GM23338 (cell line): ENCODE measurements at regions not wholly inside any gene's neighbourhood (a gene's known extent, or its start where the extent isn't known, plus 50 kb on each side); places are given as distances from the start of the nearest gene placed in this dataset.

ENCODE experiments used
- ATAC-seq: fragments of 200-7000 bp; cut with Tn5 transposase; 3 replicates; pipeline ENCODE4 v1.9.1; 2020
- DNase-seq: peaks from one replicate; pipeline ENCODE4 v3.0.0-alpha.2; 2015; ENCODE audit warnings: low spot score
- H2AFZ ChIP-seq: fragments of 200-600 bp; sonication (generic); 2 replicates; pipeline ENCODE4 v1.8.0; 2016; ENCODE audit warnings: antibody characterized with exemption, mild to moderate bottlenecking, moderate library complexity
- H3F3A ChIP-seq: fragments of 200-600 bp; sonication (generic); replicated peaks from 2 replicates; pipeline ENCODE4 v1.8.0; 2017; ENCODE audit warnings: antibody characterized with exemption, mixed run types, low read depth
- H3K27ac ChIP-seq: fragments of 200-600 bp; sonication (generic); 2 replicates; pipeline ENCODE4 v1.6.1; 2016; ENCODE audit warnings: low read depth
- H3K27me3 ChIP-seq: fragments of 200-600 bp; sonication (generic); 2 replicates; pipeline ENCODE4 v1.8.0; 2016; ENCODE audit warnings: mild to moderate bottlenecking, mixed run types, moderate library complexity; ENCODE audit not compliant: insufficient read depth
- H3K36me3 ChIP-seq: fragments of 200-600 bp; sonication (generic); 2 replicates; pipeline ENCODE4 v1.8.0; 2016; ENCODE audit warnings: mild to moderate bottlenecking; ENCODE audit not compliant: insufficient read depth
- H3K4me1 ChIP-seq: fragments of 200-600 bp; sonication (generic); 2 replicates; pipeline ENCODE4 v1.8.0; 2016; ENCODE audit warnings: mild to moderate bottlenecking, moderate library complexity; ENCODE audit not compliant: insufficient read depth
- H3K4me2 ChIP-seq: fragments of 200-600 bp; sonication (generic); 2 replicates; pipeline ENCODE4 v1.7.1; 2017; ENCODE audit warnings: mixed run types
- H3K4me3 ChIP-seq: fragments of 200-600 bp; sonication (generic); 2 replicates; pipeline ENCODE4 v1.6.1; 2016; ENCODE audit warnings: mixed run types
- H3K79me2 ChIP-seq: fragments of 200-600 bp; sonication (generic); replicated peaks from 2 replicates; pipeline ENCODE4 v1.8.0; 2017; ENCODE audit warnings: mild to moderate bottlenecking; ENCODE audit not compliant: insufficient read depth
- H3K9me2 ChIP-seq: fragments of 200-600 bp; sonication (generic); 2 replicates; pipeline ENCODE4 v1.8.0; 2017; ENCODE audit not compliant: insufficient read depth
- H4K20me1 ChIP-seq: fragments of 200-600 bp; sonication (generic); replicated peaks from 2 replicates; pipeline ENCODE4 v1.8.0; 2017; ENCODE audit warnings: mild to moderate bottlenecking; ENCODE audit not compliant: insufficient read depth
- H3K27ac Mint-ChIP-seq: 2 replicates; pipeline ENCODE4 v1.8.0; 2020; ENCODE audit warnings: inconsistent platforms, mild to moderate bottlenecking, moderate library complexity, mixed read lengths
- H3K27me3 Mint-ChIP-seq: 3 replicates; pipeline ENCODE4 v1.8.0; 2022; ENCODE audit warnings: low read depth, mild to moderate bottlenecking, moderate library complexity, mixed read lengths, inconsistent platforms; ENCODE audit not compliant: insufficient read depth, poor library complexity
- H3K36me3 Mint-ChIP-seq: 3 replicates; pipeline ENCODE4 v1.8.0; 2021; ENCODE audit warnings: low read depth, mild to moderate bottlenecking, inconsistent platforms, moderate library complexity, mixed read lengths
- H3K4me1 Mint-ChIP-seq: 3 replicates; pipeline ENCODE4 v1.8.0; 2020; ENCODE audit warnings: mild to moderate bottlenecking, inconsistent platforms, mixed read lengths
- H3K4me3 Mint-ChIP-seq: 3 replicates; pipeline ENCODE4 v1.8.0; 2021; ENCODE audit warnings: moderate library complexity, mild to moderate bottlenecking, inconsistent platforms, mixed read lengths
- H3K9me3 Mint-ChIP-seq: 3 replicates; pipeline ENCODE4 v1.8.0; 2020; ENCODE audit warnings: moderate library complexity, mild to moderate bottlenecking, inconsistent platforms, mixed read lengths
- CREB1 ChIP-seq: fragments of 250-450 bp; sonication (Bioruptor Pico); IDR thresholded peaks from 2 replicates; pipeline ENCODE4 v1.5.0; 2020; ENCODE audit warnings: low read depth, mild to moderate bottlenecking, moderate library complexity
- CTCF ChIP-seq, 2 experiments: fragments of 200-600 bp in 1 of 2; sonication (generic) in 1 of 2; conservative IDR thresholded peaks; 2 replicates each; pipeline versions ENCODE4 v1.5.1 to v1.6.1; 2016 to 2017; ENCODE audit warnings: antibody characterized with exemption in 2 of 2, low read depth in 2 of 2, mild to moderate bottlenecking in 2 of 2, moderate library complexity in 1 of 2
- ETS1 ChIP-seq: IDR thresholded peaks from 2 replicates; pipeline ENCODE4 v1.6.1; 2016; ENCODE audit warnings: antibody characterized with exemption
- EZH2phosphoT487 ChIP-seq: fragments of 200-600 bp; sonication (generic); IDR thresholded peaks from one replicate; pipeline ENCODE4 v1.8.1; 2018; ENCODE audit warnings: antibody characterized with exemption; ENCODE audit not compliant: unreplicated experiment
- NANOG ChIP-seq: IDR thresholded peaks from 2 replicates; pipeline ENCODE4 v1.6.1; 2016; ENCODE audit warnings: antibody characterized with exemption, borderline replicate concordance
- POLR2AphosphoS5 ChIP-seq: IDR thresholded peaks from 2 replicates; pipeline ENCODE4 v1.6.1; 2016; ENCODE audit warnings: antibody characterized with exemption, low read depth
- STAT1 ChIP-seq: IDR thresholded peaks from one replicate; pipeline ENCODE4 v1.6.1; 2016; ENCODE audit warnings: antibody characterized with exemption; ENCODE audit not compliant: unreplicated experiment
- ZNF114 ChIP-seq: fragments of 250-450 bp; sonication (Bioruptor Pico); IDR thresholded peaks from 2 replicates; pipeline ENCODE4 v1.5.0; 2020; ENCODE audit warnings: mild to moderate bottlenecking, moderate library complexity
- ZNF331 ChIP-seq: fragments of 250-450 bp; sonication (Bioruptor Pico); IDR thresholded peaks from 2 replicates; pipeline ENCODE4 v1.5.0; 2020; ENCODE audit warnings: low read depth, mild to moderate bottlenecking, moderate library complexity
- ZNF462 ChIP-seq: fragments of 250-450 bp; sonication (Bioruptor Pico); IDR thresholded peaks from 2 replicates; pipeline ENCODE4 v1.5.0; 2020; ENCODE audit warnings: mild to moderate bottlenecking, moderate library complexity

- Histone ChIP-seq H3K27me3 (no peaks in the 10 kb centered on the region), H3K4me1 (no peaks in the 10 kb centered on the region; the same call in 1 of the 2 replicates), H4K20me1 (no peaks in the 10 kb centered on the region), H3K27ac (no peak overlapping the region), H2AFZ (peak overlapping the region; percentile 97), H3K4me2 (no peak overlapping the region), H3K4me3 (no peak overlapping the region), H3K36me3 (no peaks in the 10 kb centered on the region), H3F3A (no peaks in the 10 kb centered on the region), H3K9me2 (no peaks in the 10 kb centered on the region), H3K79me2 (no peaks in the 10 kb centered on the region)
- DNase-seq = no peak
- Mint-ChIP-seq H3K27ac (no peak overlapping the region), H3K27me3 (no peaks in the 10 kb centered on the region), H3K9me3 (no peaks in the 10 kb centered on the region), H3K4me3 (no peak overlapping the region), H3K4me1 (no peaks in the 10 kb centered on the region), H3K36me3 (no peaks in the 10 kb centered on the region)
- ATAC-seq = peak; percentile 51
- TF ChIP-seq ZNF331 = no peak
- no peak for TF ChIP-seq CTCF (conservative IDR thresholded peaks at IDR 0.05; ENCODE audit: low read depth in 2 of 2)
- TF ChIP-seq ZNF114 = no peak
- no peak for TF ChIP-seq POLR2AphosphoS5
- TF ChIP-seq ETS1 = no peak
- TF ChIP-seq STAT1 = no peak
- TF ChIP-seq CREB1 (CRISPR knock-in tag) = no peak
These were observed 51.9 kb upstream of the SPATA13 start for GRCh38 chr13:24108615-24108965.

- Histone ChIP-seq H2AFZ (no peak overlapping the region), H3K4me1 (no peaks in the 10 kb centered on the region; the same call in 1 of the 2 replicates), H3K36me3 (no peaks in the 10 kb centered on the region), H3K27ac (no peak overlapping the region), H3K4me3 (no peak overlapping the region), H3K4me2 (no peak overlapping the region), H3K79me2 (no peaks in the 10 kb centered on the region), H3K27me3 (no peaks in the 10 kb centered on the region), H4K20me1 (no peaks in the 10 kb centered on the region), H3F3A (no peaks in the 10 kb centered on the region), H3K9me2 (no peaks in the 10 kb centered on the region)
- H3K4me1 Mint-ChIP-seq = no peaks in the 10 kb centered on the region
- ATAC-seq (no peak), DNase-seq (no peak)
- H3K4me3 Mint-ChIP-seq = no peak overlapping the region
- no peaks in the 10 kb centered on the region for H3K9me3 Mint-ChIP-seq
- H3K27ac Mint-ChIP-seq = no peak overlapping the region
- H3K36me3 Mint-ChIP-seq = no peaks in the 10 kb centered on the region
- H3K27me3 Mint-ChIP-seq = no peaks in the 10 kb centered on the region
- TF ChIP-seq ETS1 (no peak), CTCF (conservative IDR thresholded peaks at IDR 0.05; ENCODE audit: low read depth in 2 of 2) (no peak), POLR2AphosphoS5 (no peak), ZNF462 (CRISPR knock-in tag) (no peak), EZH2phosphoT487 (no peak), STAT1 (no peak), NANOG (no peak)
These were observed 50.5 kb upstream of the SPATA13 start for GRCh38 chr13:24110011-24110410.
